ENCODE measurements at regions not wholly inside any gene's neighbourhood (a gene's known extent, or its start where the extent isn't known, plus 50 kb on each side); places are given as distances from the start of the nearest gene placed in this dataset.
A peak's percentile ranks its signal among the peaks of the same experiment; 100 is the strongest.

DNA sequence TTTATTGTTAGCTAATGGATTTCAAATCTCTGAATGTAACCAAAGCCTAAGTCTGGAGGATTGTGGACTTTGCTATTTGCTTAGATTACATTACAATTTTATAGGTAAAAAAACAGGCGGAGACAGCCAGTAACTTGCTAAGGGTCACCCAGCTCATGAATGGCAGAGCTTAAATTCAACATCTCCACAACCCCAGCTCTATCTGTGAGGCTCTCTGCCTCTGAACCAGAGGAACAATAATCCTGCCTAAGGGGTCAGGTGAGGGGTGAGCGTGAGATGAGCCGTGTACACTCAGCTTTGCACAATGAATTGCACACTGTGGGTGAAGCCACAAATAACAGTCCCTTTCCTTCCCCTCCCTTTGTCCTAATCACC is 69.8 kb upstream of the SPATA12 start:
- Histone ChIP-seq H3K4me1 (peaks cover 14% of the 10 kb centered on the region), H3K4me2 (ENCODE audit: low read length) (no peak overlapping the region), H3K9me3 (ENCODE audit: control insufficient read depth, low read length) (no peaks in the 10 kb centered on the region), H3K36me3 (ENCODE audit: control insufficient read depth, insufficient read depth, low read length) (no peaks in the 10 kb centered on the region), H3K79me2 (peaks cover 27% of the 10 kb centered on the region), H3K4me3 (ENCODE audit: low read depth, low read length) (no peak overlapping the region), H2AFZ (no peak overlapping the region), H3K9ac (no peak overlapping the region), H3K27me3 (ENCODE audit: control insufficient read depth, insufficient read depth, low read length) (no peaks in the 10 kb centered on the region), H3K27ac (no peak overlapping the region)
- TF ChIP-seq, protein P1, sequence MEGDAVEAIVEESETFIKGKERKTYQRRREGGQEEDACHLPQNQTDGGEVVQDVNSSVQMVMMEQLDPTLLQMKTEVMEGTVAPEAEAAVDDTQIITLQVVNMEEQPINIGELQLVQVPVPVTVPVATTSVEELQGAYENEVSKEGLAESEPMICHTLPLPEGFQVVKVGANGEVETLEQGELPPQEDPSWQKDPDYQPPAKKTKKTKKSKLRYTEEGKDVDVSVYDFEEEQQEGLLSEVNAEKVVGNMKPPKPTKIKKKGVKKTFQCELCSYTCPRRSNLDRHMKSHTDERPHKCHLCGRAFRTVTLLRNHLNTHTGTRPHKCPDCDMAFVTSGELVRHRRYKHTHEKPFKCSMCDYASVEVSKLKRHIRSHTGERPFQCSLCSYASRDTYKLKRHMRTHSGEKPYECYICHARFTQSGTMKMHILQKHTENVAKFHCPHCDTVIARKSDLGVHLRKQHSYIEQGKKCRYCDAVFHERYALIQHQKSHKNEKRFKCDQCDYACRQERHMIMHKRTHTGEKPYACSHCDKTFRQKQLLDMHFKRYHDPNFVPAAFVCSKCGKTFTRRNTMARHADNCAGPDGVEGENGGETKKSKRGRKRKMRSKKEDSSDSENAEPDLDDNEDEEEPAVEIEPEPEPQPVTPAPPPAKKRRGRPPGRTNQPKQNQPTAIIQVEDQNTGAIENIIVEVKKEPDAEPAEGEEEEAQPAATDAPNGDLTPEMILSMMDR (IDR thresholded peaks at IDR 0.05) = no peak

DNA sequence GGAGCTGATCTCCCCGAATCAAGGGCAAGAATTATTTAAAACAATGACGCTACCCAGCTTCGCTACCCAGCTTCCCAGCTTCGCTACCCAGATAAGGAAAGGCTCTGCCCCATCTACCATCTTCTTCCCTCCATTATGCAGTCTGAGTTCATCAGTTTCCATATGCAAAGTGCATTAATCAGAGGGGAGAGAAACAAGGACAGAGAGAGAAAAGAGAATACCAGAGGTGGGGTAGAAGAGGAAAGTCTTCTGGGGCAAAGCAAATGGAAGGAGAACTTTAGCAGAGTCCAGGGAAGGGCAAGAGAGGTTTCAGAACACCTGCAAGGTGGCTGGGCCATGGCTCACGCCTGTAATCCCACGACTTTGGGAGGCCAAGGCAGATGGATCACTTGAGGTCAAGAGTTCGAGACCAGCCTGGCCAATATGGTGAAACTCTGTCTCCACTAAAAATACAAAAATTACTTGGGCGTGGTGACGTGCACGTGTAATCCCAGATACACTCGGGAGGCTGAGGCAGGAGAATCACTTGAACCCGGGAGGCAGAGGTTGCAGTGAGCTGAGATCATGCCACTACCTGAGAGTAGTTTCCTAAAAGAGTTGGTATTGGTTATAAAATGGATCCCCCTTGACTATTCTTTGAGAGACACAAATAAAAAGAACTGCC is 70.4 kb upstream of the SPATA12 start:
- no peak overlapping the region for H3K4me2 ChIP-seq (ENCODE audit: low read length)
- TF ChIP-seq, protein P1 (IDR thresholded peaks at IDR 0.05) = no peak
- H3K27ac ChIP-seq = no peak overlapping the region
- peaks cover 9% of the 10 kb centered on the region for H3K4me1 ChIP-seq
- H3K79me2 ChIP-seq = peaks cover 31% of the 10 kb centered on the region
- no peak overlapping the region for H3K9ac ChIP-seq
- H3K27me3 ChIP-seq (ENCODE audit: control insufficient read depth, insufficient read depth, low read length) = no peaks in the 10 kb centered on the region
- no peaks in the 10 kb centered on the region for H3K9me3 ChIP-seq (ENCODE audit: control insufficient read depth, low read length)
- H3K4me3 ChIP-seq (ENCODE audit: low read depth, low read length) = no peak overlapping the region
- no peak overlapping the region for H2AFZ ChIP-seq
- no peaks in the 10 kb centered on the region for H3K36me3 ChIP-seq (ENCODE audit: control insufficient read depth, insufficient read depth, low read length)

DNA sequence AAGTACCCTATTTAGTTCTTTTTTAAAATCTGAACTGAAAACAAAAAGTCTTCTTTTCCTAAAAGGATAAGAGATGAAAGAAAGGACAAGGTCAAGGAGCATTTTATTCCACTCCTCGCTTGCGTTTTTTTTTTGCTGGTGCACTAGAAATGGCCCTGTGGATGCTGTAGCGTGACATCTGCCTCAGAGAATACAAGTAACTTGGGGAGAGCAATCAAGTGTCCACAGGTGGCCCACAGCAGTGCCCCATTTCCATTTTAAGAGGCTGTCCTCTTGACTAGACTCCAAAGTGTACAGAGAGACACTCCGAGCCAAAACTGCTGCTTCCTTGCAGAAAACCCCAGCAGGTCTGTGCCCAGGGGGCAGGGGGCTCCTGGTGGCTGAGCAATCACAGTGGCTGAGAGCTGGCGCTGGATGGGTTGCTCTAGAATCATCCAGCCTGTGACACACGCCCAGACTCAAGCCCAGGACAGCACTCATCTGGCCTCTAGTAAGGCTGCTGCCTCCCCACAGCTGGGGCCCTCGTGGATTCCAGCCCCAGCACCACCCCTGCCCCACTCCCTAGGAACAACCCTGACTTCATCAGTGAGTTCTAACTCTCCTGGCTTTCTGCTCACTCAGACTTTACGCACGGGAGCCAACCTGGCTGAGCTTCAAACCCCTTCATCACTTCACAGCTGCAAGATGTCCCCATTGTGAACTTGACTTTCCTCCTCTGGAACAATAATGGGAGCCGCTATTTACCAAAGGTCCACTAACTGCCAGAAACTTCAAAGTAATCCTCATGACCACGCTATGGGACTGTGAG is 71.1 kb upstream of the SPATA12 start:
- Histone ChIP-seq H3K27me3 (ENCODE audit: control insufficient read depth, insufficient read depth, low read length) (no peaks in the 10 kb centered on the region), H3K27ac (no peak overlapping the region), H3K9ac (no peak overlapping the region), H2AFZ (peak overlapping the region; percentile 16), H3K4me2 (ENCODE audit: low read length) (no peak overlapping the region), H3K9me3 (ENCODE audit: control insufficient read depth, low read length) (no peaks in the 10 kb centered on the region), H3K4me3 (ENCODE audit: low read depth, low read length) (no peak overlapping the region), H3K4me1 (peaks cover 7% of the 10 kb centered on the region), H3K36me3 (ENCODE audit: control insufficient read depth, insufficient read depth, low read length) (no peaks in the 10 kb centered on the region), H3K79me2 (peaks cover 34% of the 10 kb centered on the region)
- TF ChIP-seq, protein P1 (IDR thresholded peaks at IDR 0.05) = no peak

DNA sequence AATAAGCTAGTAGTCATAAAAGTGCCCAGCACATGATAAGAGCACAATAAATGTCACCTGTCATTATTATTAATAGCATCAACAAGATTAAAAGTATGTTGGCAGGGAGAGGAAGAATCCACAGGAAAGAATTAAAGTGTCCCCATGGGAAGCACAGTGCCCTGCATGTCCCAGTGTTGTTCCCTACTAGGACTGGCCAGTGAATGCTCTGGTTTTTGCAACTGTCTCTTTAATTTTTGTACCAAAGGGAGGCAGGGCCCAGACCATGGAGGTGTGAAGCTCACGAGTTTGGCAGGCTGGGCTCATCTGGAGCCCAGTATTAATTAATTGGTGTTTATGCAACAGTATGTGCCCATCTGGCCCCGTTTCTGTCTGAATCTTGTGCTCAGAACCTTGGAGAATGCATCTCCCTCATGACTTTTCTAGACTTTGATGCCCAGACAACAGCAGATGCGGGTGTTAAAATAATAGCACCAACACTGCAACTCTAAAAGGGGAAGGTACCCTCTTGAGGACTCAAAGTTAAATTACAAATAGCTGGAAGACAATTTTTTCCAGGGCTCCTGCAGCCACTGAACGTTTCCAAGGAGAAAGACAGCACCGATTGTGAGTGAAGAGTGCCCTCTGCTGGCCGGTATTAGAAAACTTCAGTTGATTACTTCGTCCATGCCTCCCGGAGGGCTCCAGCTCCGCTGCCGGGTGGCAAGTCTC is 71.9 kb upstream of the SPATA12 start:
- TF ChIP-seq, protein P1 (IDR thresholded peaks at IDR 0.05) = peak; percentile 91
- Histone ChIP-seq H3K36me3 (ENCODE audit: control insufficient read depth, insufficient read depth, low read length) (no peaks in the 10 kb centered on the region), H3K27ac (peak overlapping the region; percentile 29), H3K27me3 (ENCODE audit: control insufficient read depth, insufficient read depth, low read length) (no peaks in the 10 kb centered on the region), H3K9me3 (ENCODE audit: control insufficient read depth, low read length) (no peaks in the 10 kb centered on the region), H3K79me2 (peaks cover 38% of the 10 kb centered on the region), H3K4me1 (peaks cover 7% of the 10 kb centered on the region), H3K4me2 (ENCODE audit: low read length) (no peak overlapping the region), H2AFZ (peak overlapping the region; percentile 35), H3K9ac (no peak overlapping the region), H3K4me3 (ENCODE audit: low read depth, low read length) (no peak overlapping the region)

Data from parathyroid adenoma (tissue), 2 donors.